Activated T-helper 1 cell treated with Interleukin-2 at 50 U/mL for 16 hours (primary cell): ENCODE measurements at regions not wholly inside any gene's neighbourhood (a gene's known extent, or its start where the extent isn't known, plus 50 kb on each side); places are given as distances from the start of the nearest gene placed in this dataset.

Source experiments
- DNase-seq: peaks from one replicate; pipeline ENCODE4 v3.0.0-alpha.2; 2020; ENCODE audit warnings: low read depth

- DNase-seq, result no peak
Observed at GRCh38 chr1:38541223-38541622, 318.3 kb downstream of the RRAGC start.

- DNase-seq, result no peak
Observed at GRCh38 chr1:38539931-38540330, 319.6 kb downstream of the RRAGC start.

- DNase-seq, result no peak
Observed at GRCh38 chr1:38538834-38539233, 320.7 kb downstream of the RRAGC start.

- DNase-seq, result no peak
Observed at GRCh38 chr1:38536089-38536488, 323.5 kb downstream of the RRAGC start.

- DNase-seq, result no peak
Observed at GRCh38 chr1:38534473-38534823, 325.1 kb downstream of the RRAGC start.

DNA sequence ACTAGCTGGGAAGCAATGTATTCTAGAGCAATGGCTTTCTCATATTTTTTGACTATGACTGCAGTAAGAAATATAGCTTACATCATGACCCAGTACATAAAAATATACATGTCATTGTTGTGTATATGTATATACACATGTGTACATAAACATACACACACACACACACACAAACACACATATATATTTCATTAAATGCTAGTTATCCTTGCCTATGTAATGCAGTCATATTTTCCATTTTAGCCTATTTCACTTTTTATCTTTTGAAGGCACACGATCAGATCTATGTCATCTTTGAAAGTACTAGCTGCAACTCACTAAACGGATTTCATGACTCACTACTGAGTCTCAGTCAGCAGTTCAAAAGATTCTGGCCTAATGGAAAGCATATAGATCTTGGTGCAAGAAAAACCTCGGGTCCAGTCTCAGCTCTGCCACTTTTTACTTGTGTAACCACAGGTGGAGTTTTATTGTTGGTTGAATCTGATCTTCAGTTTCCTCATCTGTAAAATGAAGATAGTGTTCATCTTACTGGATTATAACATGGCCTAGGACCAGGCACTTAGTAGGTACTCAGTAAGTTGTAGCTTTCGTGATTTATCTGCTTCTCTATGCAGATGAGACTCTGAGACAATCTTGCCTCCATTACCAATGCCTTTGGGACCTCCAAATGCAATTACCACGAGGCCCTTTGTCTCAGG is 325.6 kb downstream of the RRAGC start:
- no peak for DNase-seq

GRCh38 chr1:38530957-38531356 is 328.6 kb downstream of the RRAGC start:
- DNase-seq, result no peak

- no peak for DNase-seq
Observed at GRCh38 chr1:38529946-38530345, 329.6 kb downstream of the RRAGC start.

DNA sequence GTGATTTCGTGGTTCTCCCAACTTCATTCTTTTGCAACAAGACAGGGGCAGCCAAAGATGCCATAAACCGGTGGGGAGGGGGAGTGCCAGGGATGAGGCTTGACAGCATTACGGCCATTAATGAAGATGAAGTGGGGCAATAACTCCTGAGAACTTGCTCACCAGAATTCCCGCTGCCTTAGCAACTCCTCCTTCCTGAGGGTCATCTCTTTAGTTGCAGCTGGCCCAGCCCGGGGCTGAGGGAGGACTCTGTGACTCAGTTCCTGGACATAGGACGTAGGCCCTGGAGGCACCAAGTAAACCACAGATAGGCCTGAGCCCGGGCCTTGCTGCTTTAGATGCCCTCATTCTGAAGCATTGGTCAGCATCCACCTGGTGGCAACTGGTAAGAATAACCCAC is 330.2 kb downstream of the RRAGC start:
- no peak for DNase-seq

DNA sequence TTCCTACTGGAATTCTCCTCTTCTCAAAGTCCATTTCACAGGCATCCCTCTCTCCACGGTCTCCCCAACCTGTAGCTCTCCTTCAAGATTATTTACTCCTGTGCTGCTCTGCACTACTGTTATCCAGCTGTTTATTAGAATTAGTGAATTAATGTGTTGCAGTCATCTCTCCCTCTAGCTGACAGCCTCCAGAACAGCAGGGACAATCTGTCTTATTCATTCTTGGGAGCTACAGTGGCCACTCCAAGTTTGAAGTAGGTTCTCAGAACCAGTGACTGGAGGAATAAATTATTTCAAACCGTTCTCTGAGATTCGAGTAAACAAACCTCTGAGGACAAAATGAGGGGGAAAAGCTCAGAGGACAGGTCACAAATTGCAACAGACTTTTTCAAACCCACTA is 330.9 kb downstream of the RRAGC start:
- DNase-seq, result no peak

- peak; percentile 3 for DNase-seq
Observed at GRCh38 chr1:38527373-38527966, 332.1 kb downstream of the RRAGC start.

DNA sequence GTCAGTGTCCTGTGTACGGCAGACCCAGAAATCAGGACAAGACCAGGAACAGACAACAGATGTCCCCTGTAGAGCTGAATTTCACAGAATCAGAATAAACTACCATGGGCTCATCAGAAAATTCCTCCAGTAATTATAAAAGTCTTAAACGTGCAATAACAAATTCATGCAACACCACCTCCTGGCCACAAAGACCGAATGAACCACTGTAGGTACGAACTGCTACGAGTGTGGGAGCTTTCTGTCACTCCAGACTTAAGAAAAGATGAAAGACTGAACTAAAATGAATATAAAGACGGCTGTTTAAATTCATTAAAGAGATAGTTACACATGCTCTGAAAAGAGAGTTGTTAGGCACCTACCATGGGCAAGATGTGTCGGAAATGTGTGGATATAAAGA is 333.5 kb downstream of the RRAGC start:
- DNase-seq, result no peak

GRCh38 chr1:38525343-38526043 is 334.1 kb downstream of the RRAGC start:
- DNase-seq, result no peak

GRCh38 chr1:38524025-38524641 is 335.4 kb downstream of the RRAGC start:
- no peak for DNase-seq

DNA sequence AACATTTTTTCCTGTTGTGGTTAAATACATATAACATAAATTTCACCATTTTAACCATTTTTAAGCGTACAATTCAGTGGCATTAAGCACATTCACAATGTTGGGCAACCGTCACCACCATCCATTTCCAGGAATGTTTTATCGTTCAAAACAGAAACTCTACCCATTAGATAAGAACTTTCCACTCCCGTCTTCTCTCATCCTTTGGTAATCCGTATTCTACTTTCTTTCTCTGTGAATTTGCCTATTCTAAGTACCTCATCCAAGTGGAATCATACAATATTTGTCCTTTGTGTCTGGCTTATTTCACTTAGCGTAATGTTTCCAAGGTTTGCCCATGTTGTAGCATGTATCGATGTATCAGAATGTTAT is 336.0 kb downstream of the RRAGC start:
- DNase-seq, result no peak

- no peak for DNase-seq
Observed at GRCh38 chr1:38522915-38523567, 336.5 kb downstream of the RRAGC start.

- no peak for DNase-seq
Observed at GRCh38 chr1:38516560-38516959, 343.0 kb downstream of the RRAGC start.

GRCh38 chr1:38512789-38513188 is 346.8 kb downstream of the RRAGC start:
- DNase-seq, result no peak

DNA sequence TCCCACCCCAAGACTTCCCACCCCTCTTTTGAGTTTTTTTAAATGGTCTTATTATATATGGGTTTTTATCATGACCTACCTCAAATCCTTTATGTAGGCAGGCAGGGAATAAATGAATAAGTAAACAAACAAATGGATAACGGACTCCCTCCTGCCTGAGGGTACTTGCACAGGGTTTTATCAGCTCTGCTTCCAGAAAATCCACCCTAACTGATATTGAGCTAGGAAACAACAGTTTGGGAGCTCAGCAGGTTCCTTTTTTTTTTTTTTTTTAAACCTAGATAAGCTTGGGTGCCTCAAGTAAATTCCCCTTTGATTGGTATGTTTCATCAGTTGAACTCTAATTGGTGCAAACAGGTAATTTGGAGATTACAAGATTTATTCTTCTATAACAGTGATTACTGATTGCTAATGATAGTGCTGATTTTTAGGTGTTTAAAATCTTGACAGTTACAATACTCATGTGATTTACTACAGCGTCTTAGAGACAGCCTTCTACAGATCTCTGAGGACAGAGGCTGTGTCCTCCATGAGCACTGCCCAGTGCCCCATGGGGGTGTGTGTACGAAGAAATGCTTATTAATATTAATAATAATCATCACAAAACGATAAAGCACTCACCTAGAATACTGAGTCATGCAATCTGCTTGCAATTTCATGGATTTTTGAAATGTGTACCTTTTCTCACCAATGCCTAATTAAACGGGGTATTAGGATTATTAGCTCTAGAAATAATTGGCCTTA is 347.4 kb downstream of the RRAGC start:
- no peak for DNase-seq

DNA sequence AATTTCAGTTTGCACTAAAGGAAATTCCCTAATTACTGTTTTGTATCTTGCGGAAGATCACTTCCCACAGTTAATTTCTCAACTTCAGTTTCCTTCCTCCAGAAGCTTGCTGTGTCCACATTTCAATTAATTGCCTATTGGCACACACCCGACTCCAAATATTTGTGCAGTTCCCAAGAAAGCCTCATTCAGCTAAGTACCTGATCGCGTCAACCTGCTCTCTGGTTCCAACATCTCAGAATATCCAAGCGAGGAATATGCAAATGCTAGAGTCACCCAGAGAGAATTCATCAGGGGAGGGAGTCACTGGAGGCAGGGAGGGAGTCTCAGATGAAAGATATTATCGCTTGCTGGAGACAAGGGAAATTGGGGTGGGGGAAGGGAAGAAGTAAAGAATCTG is 351.3 kb downstream of the RRAGC start:
- DNase-seq, result no peak

GRCh38 chr1:38507563-38507962 is 352.0 kb downstream of the RRAGC start:
- no peak for DNase-seq

DNA sequence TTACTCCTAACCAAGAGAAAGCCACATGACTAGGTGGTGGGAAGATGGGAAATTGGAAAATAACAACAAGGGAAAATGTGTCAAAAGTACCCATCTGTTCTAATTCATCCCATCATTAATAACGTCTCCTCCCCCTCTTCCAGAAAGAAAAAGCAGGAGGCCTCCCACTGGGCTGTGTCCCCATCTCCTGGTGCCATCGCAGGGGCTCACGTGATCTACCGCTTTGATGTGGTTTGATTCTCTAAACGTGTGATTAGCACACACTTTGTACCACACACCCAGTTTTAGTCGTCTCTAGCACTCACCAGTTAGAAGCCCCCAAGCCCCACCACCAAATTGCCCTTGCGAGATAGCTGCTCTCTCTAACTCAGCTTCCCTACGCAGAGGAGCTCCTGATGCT is 353.6 kb downstream of the RRAGC start:
- no peak for DNase-seq
